GM19035 (cell line): ENCODE measurements at regions not wholly inside any gene's neighbourhood (a gene's known extent, or its start where the extent isn't known, plus 50 kb on each side); places are given as distances from the start of the nearest gene placed in this dataset.
"Not testable (repeated sequence)": the region's sequence is repeated elsewhere in the genome, so short reads cannot be mapped to it uniquely, and the experiment has no call there.

ENCODE experiments used
- ATAC-seq: cut with Tn5 transposase; IDR thresholded peaks from one replicate; pipeline ENCODE4 v1.9.1; 2021; ENCODE audit not compliant: unreplicated experiment

GRCh38 chrY:12446486-12447265 is 254.4 kb upstream of the USP9Y start:
- not testable (repeated sequence) for ATAC-seq

DNA sequence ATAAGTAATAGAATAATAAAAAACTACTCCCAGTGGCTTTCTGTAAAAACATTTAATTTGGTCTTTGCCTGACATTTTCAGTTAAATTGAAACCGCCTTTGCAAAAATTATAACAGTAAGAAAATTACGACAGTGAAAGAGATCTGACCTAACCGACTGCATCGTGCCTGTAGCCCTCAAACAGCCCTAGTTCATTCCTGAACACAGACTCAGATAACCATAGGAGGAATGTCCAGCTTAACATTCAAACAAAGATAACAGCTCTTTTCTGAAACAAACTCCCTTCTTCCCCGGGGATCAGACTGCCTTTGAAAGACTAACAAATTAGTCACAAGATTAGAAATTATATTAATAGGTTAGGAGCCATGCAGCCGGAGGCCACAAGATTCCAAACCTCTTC is 252.5 kb upstream of the USP9Y start:
- not testable (repeated sequence) for ATAC-seq

DNA sequence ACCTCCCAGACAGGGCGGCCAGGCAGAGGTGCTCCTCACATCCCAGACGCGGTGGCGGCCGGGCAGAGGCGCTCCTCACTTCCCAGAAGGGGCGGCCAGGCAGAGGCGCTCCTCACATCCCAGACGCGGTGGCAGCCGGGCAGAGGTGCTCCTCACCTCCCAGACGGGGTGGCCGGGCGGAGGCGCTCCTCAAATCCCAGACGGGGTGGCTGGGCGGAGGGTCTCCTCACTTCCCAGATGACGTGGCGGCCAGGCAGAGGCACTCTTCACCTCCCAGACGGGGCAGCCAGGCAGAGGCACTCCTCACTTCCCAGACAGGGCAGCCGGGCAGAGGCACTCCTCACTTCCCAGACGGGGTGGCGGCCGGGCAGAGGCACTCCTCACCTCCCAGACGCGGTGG is 247.7 kb upstream of the USP9Y start:
- ATAC-seq: not testable (repeated sequence)

GRCh38 chrY:12459965-12460364 is 241.1 kb upstream of the USP9Y start:
- no peak for ATAC-seq

GRCh38 chrY:12464155-12464554 is 236.9 kb upstream of the USP9Y start:
- ATAC-seq: no peak

DNA sequence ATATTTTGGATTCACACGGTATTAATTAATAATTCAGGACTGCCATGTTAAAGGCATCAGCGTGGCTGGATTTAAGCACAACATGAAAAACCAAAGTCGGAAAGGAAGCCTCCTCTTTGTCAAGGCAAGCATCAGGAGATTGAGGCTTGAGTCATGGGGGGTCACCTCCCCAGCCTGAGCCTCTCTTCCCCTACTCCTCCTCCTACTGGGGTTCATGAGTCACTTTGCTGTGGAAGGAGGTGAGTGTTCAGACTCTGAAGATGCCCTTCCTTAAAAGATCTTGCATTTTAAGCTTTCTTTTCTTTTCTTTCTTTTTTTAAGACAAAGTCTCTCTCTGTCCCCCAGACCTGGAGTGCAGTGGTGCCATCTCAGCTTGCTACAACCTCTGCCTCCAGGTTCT is 235.3 kb upstream of the USP9Y start:
- ATAC-seq: no peak

- no peak for ATAC-seq
These were observed 231.9 kb upstream of the USP9Y start for GRCh38 chrY:12469081-12469480.

DNA sequence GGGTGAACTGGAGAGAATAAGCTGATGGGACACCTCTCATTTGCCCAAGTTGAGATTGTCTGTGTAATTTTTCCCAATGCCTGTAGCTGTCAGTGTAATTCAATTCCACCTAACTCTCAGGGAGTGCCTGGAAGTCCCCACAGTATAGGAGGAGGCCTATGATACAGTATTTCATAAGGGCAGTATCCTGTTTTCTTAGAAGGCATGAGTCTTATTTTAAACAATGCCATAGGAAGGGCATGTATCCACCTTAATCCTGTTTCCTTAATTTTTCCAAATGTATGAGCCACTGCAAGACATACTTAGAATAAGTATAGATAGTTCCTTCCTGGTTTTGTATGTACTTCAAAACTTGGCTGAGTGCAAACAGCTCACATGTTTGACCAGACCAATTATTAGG is 226.6 kb upstream of the USP9Y start:
- ATAC-seq: no peak

- ATAC-seq: no peak
These were observed 221.6 kb upstream of the USP9Y start for GRCh38 chrY:12479382-12479781.

DNA sequence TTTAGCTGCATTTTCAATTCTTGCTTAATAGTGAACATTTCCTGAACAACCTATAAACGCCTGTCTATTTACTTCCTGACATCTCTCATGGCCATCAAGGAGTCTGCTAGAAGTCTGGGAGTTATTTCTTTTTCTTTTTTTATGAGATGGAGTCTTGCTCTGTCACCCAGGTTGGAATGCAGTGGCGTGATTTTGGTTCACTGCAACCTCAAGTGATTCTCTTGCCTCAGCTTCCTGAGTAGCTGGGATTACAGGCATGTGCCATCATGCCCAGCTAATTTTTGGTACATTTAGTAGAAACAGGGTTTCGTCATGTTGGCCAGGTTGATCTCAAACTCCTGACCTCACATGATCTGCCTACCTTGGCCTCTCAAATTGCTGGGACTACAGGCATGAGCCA is 217.6 kb upstream of the USP9Y start:
- no peak for ATAC-seq

DNA sequence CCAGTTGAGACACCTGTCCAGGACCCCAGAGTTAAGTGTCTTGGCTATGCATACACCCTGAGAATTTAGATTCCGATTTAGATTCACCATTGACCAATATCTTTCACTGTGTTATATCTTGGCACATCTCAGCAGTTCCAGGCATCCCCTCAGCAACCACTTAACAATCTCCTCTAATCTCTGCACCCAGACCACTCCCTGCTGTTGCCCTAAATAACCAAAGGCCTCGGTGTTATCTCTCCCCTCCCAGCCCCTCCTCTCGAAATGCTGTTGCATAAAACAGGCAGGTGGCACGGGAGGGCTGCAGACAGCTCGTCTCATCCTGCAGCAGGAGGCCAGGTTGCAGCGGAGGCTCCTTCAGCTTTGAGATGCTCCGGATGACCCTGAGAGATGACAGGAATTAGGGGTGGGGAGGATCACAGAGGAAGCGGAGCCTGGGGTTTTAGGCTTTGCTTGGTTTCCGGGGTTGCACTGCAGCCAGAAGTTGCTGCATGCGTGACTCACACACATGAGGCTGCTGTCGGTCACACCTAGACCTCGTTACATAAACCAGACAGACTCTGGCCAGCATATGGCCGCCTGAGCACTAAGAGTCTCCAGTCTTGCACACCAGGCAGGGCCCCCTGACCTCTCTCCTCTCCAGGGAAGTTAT is 210.3 kb upstream of the USP9Y start:
- no peak for ATAC-seq

GRCh38 chrY:12492218-12492617 is 208.8 kb upstream of the USP9Y start:
- ATAC-seq: no peak

- no peak for ATAC-seq
These were observed 205.0 kb upstream of the USP9Y start for GRCh38 chrY:12496007-12496406.

DNA sequence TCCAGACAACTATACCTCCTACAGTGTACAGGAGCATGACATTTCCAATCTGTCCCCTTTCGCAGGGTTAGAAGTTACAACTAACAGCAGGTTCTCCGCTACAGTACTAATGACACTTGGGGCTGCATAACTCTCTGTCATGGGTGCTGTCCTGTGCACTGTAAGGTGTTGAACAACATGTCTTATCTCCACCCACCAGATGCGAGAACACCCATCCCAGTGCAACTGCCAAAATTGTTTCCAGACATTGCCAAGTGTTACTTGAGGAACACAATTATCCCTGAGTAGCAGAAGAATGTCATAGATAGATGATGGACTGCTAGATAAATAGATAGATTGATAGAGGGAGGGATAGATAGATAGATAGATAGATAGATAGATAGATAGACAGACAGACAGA is 200.9 kb upstream of the USP9Y start:
- no peak for ATAC-seq

DNA sequence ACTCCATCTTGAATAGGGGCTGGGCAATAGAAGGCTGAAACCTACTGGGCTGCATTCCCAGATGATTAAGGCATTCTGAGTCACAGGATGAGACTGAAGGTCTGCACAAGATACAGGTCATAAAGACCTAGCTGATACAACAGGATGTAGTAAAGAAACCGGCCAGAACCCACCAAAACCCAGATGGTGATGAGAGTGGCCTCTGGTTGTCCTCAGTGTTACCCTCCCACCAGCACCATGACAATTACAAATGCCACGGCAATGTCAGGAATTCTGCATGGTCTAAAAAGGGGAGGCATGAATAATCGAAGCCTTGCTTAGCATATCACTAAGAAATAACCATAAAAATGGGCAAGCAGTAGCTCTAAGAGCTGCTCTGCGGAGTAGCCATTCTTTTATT is 197.0 kb upstream of the USP9Y start:
- ATAC-seq: not testable (repeated sequence)

GRCh38 chrY:12517338-12517737 is 183.7 kb upstream of the USP9Y start:
- no peak for ATAC-seq

- no peak for ATAC-seq
These were observed 175.8 kb upstream of the USP9Y start for GRCh38 chrY:12525206-12525605.

DNA sequence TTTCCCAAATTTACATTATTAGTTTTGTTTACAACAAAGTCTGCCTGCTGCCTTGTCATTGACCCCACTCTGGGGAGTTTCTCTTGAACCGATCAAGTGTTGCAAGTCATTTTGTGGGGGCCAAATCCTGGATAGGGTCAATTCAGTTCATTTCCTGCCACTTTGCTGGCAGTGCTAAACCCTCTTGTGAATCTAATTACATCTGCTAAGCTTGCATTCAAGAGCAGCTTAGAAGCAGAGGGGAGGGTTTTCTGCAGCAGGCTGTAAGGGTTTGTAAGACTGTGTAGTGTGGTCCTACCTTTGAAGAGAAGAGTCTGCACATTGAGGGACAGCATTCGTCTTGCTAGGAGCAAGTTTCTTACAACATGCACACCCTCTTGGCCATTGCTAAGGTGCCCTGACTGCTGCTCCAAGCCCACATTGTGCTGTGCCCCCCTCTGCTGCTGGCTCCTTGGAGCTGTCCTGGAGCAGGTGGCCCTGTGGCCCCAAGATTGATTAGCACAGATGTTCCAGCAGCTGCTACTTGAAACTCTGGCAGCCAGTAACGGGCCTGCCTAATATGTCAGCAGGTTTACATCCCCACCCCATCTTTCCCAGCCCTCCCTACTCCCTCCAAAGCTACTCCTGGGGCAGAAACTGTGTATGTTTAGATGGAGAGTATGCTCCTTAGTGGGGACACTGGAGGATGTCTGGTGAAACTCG is 174.5 kb upstream of the USP9Y start:
- no peak for ATAC-seq

GRCh38 chrY:12537226-12537854 is 163.7 kb upstream of the USP9Y start:
- no peak for ATAC-seq

- ATAC-seq: no peak
These were observed 154.1 kb upstream of the USP9Y start for GRCh38 chrY:12546746-12547420.
